ENCODE measurements at regions not wholly inside any gene's neighbourhood (a gene's known extent, or its start where the extent isn't known, plus 50 kb on each side); places are given as distances from the start of the nearest gene placed in this dataset.

GRCh38 chr5:3201941-3202340 is 393.7 kb upstream of the IRX1 start:
- no peak for TF ChIP-seq NR2C2 (CRISPR knock-in tag; IDR thresholded peaks at IDR 0.05)
- TF ChIP-seq IRF2 (CRISPR knock-in tag; IDR thresholded peaks at IDR 0.05; ENCODE audit: borderline replicate concordance, low read depth): no peak
- no peak for TF ChIP-seq SP1 (CRISPR knock-in tag; conservative IDR thresholded peaks at IDR 0.05)
- no peak for TF ChIP-seq ZNF423 (CRISPR knock-in tag; IDR thresholded peaks at IDR 0.05)
- no peak for TF ChIP-seq OVOL2 (CRISPR knock-in tag; IDR thresholded peaks at IDR 0.05; ENCODE audit: borderline replicate concordance)
- TF ChIP-seq, protein P1, sequence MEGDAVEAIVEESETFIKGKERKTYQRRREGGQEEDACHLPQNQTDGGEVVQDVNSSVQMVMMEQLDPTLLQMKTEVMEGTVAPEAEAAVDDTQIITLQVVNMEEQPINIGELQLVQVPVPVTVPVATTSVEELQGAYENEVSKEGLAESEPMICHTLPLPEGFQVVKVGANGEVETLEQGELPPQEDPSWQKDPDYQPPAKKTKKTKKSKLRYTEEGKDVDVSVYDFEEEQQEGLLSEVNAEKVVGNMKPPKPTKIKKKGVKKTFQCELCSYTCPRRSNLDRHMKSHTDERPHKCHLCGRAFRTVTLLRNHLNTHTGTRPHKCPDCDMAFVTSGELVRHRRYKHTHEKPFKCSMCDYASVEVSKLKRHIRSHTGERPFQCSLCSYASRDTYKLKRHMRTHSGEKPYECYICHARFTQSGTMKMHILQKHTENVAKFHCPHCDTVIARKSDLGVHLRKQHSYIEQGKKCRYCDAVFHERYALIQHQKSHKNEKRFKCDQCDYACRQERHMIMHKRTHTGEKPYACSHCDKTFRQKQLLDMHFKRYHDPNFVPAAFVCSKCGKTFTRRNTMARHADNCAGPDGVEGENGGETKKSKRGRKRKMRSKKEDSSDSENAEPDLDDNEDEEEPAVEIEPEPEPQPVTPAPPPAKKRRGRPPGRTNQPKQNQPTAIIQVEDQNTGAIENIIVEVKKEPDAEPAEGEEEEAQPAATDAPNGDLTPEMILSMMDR (IDR thresholded peaks at IDR 0.05): no peak
- no peak for TF ChIP-seq FOXJ3 (CRISPR knock-in tag; IDR thresholded peaks at IDR 0.05; ENCODE audit: borderline replicate concordance)
- TF ChIP-seq PREB (CRISPR knock-in tag; IDR thresholded peaks at IDR 0.05; ENCODE audit: borderline replicate concordance): no peak
- TF ChIP-seq STAT6 (CRISPR knock-in tag; conservative IDR thresholded peaks at IDR 0.05; ENCODE audit: low read depth): no peak
- no peak for TF ChIP-seq E2F4 (CRISPR knock-in tag; IDR thresholded peaks at IDR 0.05; ENCODE audit: borderline replicate concordance, low read depth)
- TF ChIP-seq CBFB (CRISPR knock-in tag; IDR thresholded peaks at IDR 0.05; ENCODE audit: low read depth): no peak

Data from WTC11 (cell line).